SH-SY5Y (cell line): ENCODE measurements at regions not wholly inside any gene's neighbourhood (a gene's known extent, or its start where the extent isn't known, plus 50 kb on each side); places are given as distances from the start of the nearest gene placed in this dataset.

Experiments
- GATA2 ChIP-seq: IDR thresholded peaks from 2 replicates; pipeline ENCODE4 v1.6.1; 2011; ENCODE audit warnings: mild to moderate bottlenecking, low read depth, low read length
- GATA3 ChIP-seq: IDR thresholded peaks from 2 replicates; pipeline ENCODE4 v1.6.1; 2011; ENCODE audit warnings: low read depth, mild to moderate bottlenecking, low read length, moderate library complexity

DNA sequence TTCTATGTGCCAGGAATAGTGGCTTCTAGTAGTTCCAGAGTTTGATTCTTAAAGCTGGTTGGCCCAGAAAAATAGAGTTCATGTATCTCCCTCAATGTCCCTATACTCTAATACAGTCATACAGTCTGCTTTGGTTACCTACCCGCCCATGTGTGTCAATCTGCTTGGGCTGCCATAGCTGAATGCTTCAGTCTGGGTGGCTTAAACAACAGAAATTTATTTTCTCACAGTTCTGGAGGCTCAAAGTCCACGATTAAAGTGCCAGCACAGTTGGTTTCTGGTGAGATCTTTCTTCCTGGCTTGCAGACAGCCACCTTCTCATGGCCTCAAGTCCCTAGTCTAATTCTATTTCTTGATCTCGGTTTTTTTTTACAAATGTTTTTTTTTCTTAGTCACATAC, 1739.0 kb downstream of the MAT2B start:
- no peak for TF ChIP-seq GATA3
- no peak for TF ChIP-seq GATA2

DNA sequence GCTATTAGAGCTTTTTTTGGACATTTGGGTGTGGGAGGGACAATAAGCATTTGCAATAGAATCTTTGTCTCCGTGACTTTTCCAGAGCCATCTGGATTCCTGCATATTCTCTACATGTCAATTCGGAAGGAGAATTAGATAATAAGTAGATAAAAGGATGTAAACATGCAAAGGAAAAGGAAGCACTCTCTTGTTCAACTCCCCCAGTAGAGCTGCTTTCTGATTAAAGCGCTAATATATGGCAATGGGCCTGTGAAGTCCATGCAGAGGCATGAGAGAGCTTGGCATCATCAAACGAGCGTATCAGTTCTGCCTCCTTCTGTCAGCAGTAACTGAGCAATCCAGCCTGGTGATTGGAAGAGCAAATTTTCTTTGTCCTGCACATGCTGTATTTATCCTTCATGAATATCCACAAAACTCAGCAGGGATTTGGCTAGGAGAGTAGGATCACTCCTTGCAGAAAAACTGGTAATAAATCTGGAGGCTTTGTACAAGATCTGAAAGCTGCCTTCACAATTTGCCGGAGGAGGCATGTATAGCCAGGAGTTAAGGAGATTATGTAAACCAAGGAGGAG, 1752.9 kb downstream of the MAT2B start:
- TF ChIP-seq GATA2 (peak; percentile 79), GATA3 (peak; percentile 82; the same call in 1 of the 2 replicates)

DNA sequence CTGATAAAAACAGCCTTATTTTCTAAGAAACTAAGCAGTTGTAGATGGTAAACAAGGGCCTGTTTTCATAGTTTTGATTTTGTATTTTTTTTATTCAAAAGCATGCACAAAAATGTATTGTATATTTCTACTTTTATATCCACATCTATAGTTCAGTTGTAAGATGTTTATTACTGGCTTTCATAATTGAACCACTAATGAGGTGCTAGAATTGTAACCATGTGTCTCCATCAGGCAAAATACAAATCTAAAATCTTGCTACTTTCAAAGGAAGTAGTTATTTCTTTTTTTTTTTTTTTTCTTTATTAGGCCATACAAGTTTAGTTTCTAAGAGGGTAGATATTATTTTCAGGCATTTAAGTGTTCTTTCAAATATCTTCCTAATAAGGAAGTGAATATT, 1755.0 kb downstream of the MAT2B start:
- no peak for TF ChIP-seq GATA3
- no peak for TF ChIP-seq GATA2

DNA sequence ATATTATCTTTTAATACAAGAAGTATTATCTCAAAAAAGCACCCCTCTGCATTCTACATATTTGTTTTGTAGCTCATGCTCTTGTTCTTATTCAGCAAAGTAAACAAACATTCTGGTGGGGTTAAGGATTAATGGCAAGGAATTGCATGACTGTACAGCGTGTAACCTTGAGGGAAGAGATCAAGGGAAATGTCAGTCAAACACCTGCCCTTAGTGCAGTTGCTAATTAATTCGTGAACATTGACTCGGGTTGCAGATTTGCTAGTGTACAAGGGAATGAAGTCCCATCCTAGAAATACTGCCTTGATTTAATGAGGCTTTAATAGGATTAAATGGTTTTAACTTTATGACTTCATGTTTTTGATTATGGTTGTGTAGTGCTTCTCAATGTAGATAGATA, 1758.1 kb downstream of the MAT2B start:
- no peak for TF ChIP-seq GATA3
- TF ChIP-seq GATA2, result no peak

DNA sequence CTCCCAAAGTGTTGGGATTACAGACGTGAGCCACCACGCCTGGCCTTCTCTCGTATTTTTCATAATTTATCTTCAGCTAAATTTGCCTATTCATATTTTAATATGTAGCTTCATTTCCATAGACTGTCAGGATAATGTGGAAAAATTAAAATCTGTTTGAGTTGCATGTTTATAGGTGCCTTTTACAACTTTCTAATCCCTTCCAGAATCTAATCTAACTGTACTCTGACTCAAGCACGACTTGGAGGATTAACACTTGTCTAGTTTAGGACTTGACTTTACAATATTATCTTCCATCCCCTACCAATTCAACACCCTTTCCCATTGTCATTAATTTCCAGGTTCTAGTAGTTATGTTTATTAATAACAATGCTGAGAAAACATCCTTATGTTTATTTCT, 1761.5 kb downstream of the MAT2B start:
- no peak for TF ChIP-seq GATA2

DNA sequence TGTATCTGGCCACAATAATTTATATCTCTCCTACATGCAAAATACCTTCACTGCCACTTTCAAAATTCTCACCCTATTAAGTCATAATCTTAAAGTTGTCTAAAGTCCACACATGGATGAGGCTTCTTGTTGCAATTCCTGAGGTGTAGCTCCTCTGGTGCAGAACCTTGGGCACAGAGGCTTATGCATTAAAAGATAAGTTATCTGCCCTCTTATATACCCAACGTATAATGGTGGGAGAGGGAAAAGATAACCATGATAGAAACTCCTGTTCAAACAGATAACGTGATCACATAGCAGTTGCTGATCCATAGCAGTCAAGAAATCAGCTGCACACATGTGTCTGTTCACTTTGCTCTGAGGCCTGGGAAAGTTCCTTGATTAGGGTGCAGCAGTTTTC, 1767.0 kb downstream of the MAT2B start:
- TF ChIP-seq GATA3 (no peak), GATA2 (no peak)

DNA sequence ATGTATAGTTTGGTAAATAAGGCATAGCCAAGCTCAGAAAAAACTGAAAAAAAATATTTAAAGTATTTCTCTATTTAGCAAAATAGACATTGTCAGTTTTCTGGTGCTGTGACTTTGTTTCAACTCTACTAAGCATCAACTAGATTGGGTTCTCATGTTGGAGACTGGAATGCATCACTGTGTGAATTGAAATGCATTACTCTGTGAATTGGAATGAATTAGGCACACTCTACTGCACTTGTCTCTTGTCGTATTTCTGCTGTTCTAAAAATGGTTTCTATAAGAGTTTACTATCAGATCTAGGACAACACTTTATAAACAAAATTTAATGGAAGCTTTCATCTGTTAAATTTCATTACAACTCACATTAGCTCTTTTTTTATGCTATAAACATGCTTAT, 1772.2 kb downstream of the MAT2B start:
- TF ChIP-seq GATA3, result no peak
- TF ChIP-seq GATA2, result no peak

DNA sequence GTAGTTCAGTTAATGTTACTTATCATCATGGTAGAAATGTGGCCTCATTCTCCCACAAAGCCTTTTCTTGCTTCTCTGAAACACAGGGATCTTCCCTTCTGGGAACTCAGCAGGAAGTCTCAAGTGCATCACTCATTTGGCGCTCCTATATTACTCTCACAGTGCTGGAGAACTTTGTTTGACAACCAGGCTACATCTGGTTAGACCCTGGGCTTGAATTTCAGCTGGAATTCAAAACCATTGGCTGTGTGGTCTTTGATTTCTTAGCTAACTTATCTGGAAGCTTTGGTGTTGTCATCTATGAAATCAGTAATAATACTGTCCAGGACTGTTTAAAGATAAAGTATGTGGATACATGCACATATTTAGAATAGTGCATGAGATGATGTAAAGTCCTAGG, 1777.1 kb downstream of the MAT2B start:
- TF ChIP-seq GATA3, result no peak
- TF ChIP-seq GATA2, result no peak

DNA sequence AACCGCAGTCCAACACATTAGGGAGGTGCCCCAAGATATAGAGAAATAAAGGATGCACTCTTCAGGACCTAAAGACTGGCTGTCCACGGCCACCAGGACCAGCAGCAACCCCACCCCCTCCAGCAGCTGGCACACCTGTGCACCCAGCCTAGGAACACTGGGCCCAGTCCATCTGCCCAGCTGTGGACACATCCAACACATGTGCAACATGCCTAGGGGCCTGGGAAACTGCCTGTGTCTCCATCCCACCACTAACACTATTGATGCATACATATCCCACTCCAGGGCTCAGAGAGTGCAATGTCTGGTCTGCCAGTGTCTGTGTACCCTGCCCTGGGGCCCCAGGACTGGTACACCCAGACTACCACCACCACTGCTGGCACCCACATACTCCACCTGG, 1781.3 kb downstream of the MAT2B start:
- no peak for TF ChIP-seq GATA3
- no peak for TF ChIP-seq GATA2

DNA sequence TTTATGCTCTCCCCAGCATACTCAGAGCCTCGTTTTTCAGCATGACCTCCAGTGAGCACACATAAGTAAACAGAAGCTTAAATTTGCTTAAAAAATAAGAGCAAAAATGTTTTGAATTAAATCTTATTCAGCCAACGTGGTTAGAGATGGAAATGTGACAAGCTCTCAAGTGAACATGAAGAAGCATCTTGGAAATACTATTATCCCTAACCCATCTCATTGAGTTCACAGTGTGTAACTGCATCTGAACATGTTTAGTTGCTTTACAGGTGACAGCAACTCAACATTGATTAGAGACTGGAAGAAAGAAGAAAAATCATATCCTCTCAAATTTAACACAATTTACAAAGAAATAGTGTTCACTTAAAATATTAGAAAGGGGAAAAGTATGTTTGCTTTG, 1785.1 kb downstream of the MAT2B start:
- TF ChIP-seq GATA2 (no peak), GATA3 (no peak)

DNA sequence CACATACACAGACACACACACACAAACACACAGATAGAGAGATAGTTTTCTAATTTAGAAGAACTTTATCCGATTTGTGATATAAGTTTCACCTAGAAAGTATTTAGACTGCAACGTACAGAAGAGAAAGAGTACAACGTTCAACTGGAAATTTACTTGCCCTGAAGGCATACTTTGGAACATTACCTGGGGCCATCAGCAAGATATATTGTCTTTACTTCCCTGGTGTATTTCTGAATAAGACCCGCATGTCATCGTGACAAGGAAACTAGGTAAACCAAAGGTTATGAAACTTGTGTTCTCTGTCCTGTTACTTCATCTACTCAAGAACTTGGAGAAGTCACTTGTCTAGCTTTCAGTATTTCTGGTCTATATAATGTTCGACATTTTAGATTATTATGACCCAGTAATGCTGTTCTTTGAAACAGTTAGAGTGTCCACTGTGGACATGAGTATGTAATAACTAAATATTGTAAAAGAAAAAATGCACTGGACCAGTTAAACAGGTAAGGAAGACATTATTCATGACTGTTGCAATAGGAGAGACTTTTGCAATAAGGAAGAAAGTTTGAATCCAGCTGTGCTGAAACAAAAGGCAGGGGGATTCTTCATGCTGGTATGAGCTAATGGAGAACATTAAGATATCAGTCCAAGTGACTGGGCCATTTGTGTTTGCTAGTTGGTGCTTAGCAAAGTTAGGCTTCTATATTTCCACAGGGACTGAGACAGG, 1791.1 kb downstream of the MAT2B start:
- no peak for TF ChIP-seq GATA2
- no peak for TF ChIP-seq GATA3

DNA sequence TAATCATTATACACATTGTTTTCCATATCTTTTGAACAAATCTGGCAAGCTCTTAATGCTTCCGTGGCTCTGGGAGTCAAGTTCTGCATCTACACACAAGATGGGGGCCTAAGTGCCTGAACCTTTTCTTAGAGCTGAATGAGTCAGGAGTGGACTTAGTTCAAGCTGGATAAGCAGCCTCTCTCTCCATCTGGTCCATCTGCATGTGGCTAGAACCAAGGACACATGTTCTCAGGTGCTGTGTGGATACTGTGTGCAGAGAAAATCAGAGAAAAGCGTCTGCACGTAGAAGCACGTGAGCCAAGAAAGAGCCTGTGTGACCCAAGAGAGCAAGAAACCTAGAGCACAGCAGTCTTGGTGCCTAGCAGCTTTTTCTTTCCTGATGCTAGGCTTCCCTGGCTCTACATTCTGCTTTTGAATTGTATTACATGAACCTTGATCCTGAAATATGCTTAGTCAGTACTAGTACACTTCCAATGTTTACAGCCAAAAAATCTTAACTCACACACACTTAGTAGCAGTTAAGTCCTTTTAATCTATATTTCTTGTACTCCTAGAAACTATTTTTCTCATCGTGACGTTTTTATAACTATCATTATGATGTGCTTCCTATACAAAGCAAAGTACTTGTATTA, 1798.9 kb downstream of the MAT2B start:
- TF ChIP-seq GATA3, result no peak
- no peak for TF ChIP-seq GATA2

DNA sequence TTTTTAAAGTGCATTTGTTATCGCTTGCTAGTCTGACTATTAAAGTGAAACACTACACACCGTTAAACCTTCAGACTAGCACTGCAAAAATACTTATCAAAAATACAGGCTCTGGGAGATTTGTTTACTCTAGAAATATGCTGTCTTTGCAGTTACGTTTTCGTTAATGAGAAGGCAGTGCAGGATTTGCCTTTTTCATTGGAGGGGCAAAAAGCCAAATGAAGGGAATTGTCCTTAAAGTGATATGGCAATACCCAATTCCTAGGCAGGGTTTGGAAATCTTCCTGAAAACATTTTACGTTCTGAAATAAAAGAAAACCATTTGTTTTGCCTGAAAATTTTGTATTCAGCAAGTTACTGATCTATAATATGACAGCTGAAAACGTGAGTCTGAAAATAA, 1800.2 kb downstream of the MAT2B start:
- TF ChIP-seq GATA2 (no peak), GATA3 (no peak)

DNA sequence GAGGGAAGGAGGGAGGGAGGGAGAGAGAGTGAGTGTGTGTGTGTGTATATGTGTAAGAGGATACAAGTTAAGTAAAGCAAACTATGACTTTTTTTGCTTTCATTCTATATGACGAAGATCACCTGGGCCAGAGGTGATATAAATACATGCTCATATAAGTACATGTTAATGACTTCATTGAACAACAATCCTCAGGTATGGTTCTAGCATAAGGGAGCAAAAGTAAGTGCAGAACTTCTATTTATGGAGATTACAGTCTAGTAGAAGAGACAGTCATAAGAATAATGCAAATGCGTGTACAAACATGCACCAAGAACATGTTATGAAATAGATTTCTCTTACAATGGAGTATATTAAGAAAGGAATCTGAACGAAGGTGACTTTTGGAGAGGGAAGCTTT, 1804.0 kb downstream of the MAT2B start:
- TF ChIP-seq GATA2 (no peak), GATA3 (no peak)

DNA sequence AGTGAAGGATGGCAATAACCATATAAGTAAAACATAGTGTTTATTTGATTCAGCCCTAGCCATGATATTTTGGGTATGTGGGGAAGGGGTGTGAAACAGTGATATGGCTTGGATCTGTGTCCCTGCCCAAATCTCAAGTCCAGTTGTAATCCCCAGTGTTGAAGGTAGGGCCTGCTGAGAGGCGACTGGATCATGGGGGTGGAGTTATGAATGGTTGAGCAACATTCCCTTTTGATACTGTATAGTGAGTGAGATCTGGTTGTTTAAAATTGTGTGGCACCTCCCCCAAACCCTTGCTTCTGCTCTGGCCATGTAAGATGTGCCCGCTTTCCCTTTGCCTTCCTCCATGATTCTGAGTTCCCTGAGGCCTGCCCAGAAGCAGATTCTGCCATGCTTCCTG, 1804.6 kb downstream of the MAT2B start:
- TF ChIP-seq GATA3, result no peak
- no peak for TF ChIP-seq GATA2
